ENCODE measurements at regions not wholly inside any gene's neighbourhood (a gene's known extent, or its start where the extent isn't known, plus 50 kb on each side); places are given as distances from the start of the nearest gene placed in this dataset.

- TF ChIP-seq CTCF (IDR thresholded peaks at IDR 0.05; ENCODE audit: control extremely low read depth in 1 of 3, insufficient read depth in 1 of 3, low read depth in 1 of 3, low read length in 3 of 3) (no peak), KDM1A (IDR thresholded peaks at IDR 0.05; ENCODE audit: borderline replicate concordance, low read length) (no peak), E2F6 (IDR thresholded peaks at IDR 0.05) (no peak), USF2 (IDR thresholded peaks at IDR 0.05; ENCODE audit: low read length) (no peak)
These were observed 67.0 kb upstream of the AMPD3 start (continued) for GRCh38 chr11:10388101-10388500.
